Activated B cell treated with CpG ODN at 0.5 μM for 24 hours (primary cell): ENCODE measurements at regions not wholly inside any gene's neighbourhood (a gene's known extent, or its start where the extent isn't known, plus 50 kb on each side); places are given as distances from the start of the nearest gene placed in this dataset.

Source experiments
- ATAC-seq: fragments of 200-7000 bp; cut with Tn5 transposase; one replicate; pipeline ENCODE4 v1.10.0; 2021; ENCODE audit warnings: low read depth, mild to moderate bottlenecking, moderate library complexity
- CTCF ChIA-PET: fragments of 350-600 bp; sonication (Branson Sonifier 250); formaldehyde crosslinking; loops from one replicate; lab custom pipeline; 2021; ENCODE audit warnings: antibody characterized with exemption; lab: Charles Lee
- POLR2A ChIA-PET: fragments of 350-600 bp; sonication (Branson Sonifier 250); formaldehyde crosslinking; loops from one replicate; lab custom pipeline; 2021; ENCODE audit warnings: antibody characterized with exemption; lab: Charles Lee
- DNase-seq: peaks from one replicate; pipeline ENCODE4 v3.0.0; 2022
- H3K27ac Mint-ChIP-seq: one replicate; pipeline ENCODE4 v1.8.0; 2020; ENCODE audit warnings: mixed read lengths
- H3K27me3 Mint-ChIP-seq: one replicate; pipeline ENCODE4 v1.8.0; 2021; ENCODE audit warnings: mixed read lengths
- H3K36me3 Mint-ChIP-seq: one replicate; pipeline ENCODE4 v1.8.0; 2021; ENCODE audit warnings: low read depth, mixed read lengths
- H3K4me1 Mint-ChIP-seq: one replicate; pipeline ENCODE4 v1.8.0; 2021; ENCODE audit warnings: mixed read lengths
- H3K4me3 Mint-ChIP-seq: one replicate; pipeline ENCODE4 v1.8.0; 2020; ENCODE audit warnings: mild to moderate bottlenecking, mixed read lengths
- H3K9me3 Mint-ChIP-seq: one replicate; pipeline ENCODE4 v1.8.0; 2020; ENCODE audit warnings: mixed read lengths
- CTCF ChIP-seq: fragments of 200-600 bp; IDR thresholded peaks from one replicate; pipeline ENCODE4 v1.8.0; 2022; ENCODE audit warnings: antibody characterized with exemption, mild to moderate bottlenecking
- intact Hi-C: fragments of 100-400 bp; cut with micrococcal nuclease; formaldehyde crosslinking; loops from one replicate; pipeline ENCODE4 v1.15.1; 2024

GRCh38 chr13:34159946-34160345 lies 342.0 kb downstream of the RFC3 start:
- Mint-ChIP-seq H3K36me3 (no peaks in the 10 kb centered on the region), H3K27me3 (peaks cover 3% of the 10 kb centered on the region), H3K4me1 (peaks cover 10% of the 10 kb centered on the region), H3K9me3 (no peaks in the 10 kb centered on the region), H3K27ac (no peak overlapping the region), H3K4me3 (no peak overlapping the region)
- ATAC-seq (no peak), DNase-seq (no peak)
- intact Hi-C loops, result no loop called here
- ChIA-PET CTCF (interaction anchor here (0.6 kb wide), 1 partner anchor 1514 kb away, joined by 4 read pairs; no protein-coding TSS in a partner anchor), POLR2A (no interaction called here)
- no peak for TF ChIP-seq CTCF

GRCh38 chr13:34161931-34162543 lies 344.1 kb downstream of the RFC3 start:
- ATAC-seq (no peak), DNase-seq (no peak)
- no peak overlapping the region for H3K4me3 Mint-ChIP-seq
- TF ChIP-seq CTCF, result no peak
- no peak overlapping the region for H3K27ac Mint-ChIP-seq
- no peaks in the 10 kb centered on the region for H3K9me3 Mint-ChIP-seq
- POLR2A ChIA-PET, result no interaction called here
- peaks cover 3% of the 10 kb centered on the region for H3K27me3 Mint-ChIP-seq
- H3K4me1 Mint-ChIP-seq, result peaks cover 4% of the 10 kb centered on the region
- CTCF ChIA-PET, result no interaction called here
- no peaks in the 10 kb centered on the region for H3K36me3 Mint-ChIP-seq
- intact Hi-C loops, result no loop called here

- Mint-ChIP-seq H3K27ac (no peak overlapping the region), H3K4me1 (no peaks in the 10 kb centered on the region), H3K27me3 (peaks cover 3% of the 10 kb centered on the region), H3K36me3 (no peaks in the 10 kb centered on the region), H3K4me3 (no peak overlapping the region), H3K9me3 (no peaks in the 10 kb centered on the region)
- POLR2A ChIA-PET, result no interaction called here
- CTCF ChIA-PET, result no interaction called here
- no peak for TF ChIP-seq CTCF
- DNase-seq (no peak), ATAC-seq (no peak)
- intact Hi-C loops, result no loop called here
Observed at GRCh38 chr13:34162544-34162933, 344.6 kb downstream of the RFC3 start.

- no peak overlapping the region for H3K27ac Mint-ChIP-seq
- H3K9me3 Mint-ChIP-seq, result no peaks in the 10 kb centered on the region
- H3K4me3 Mint-ChIP-seq, result no peak overlapping the region
- no peak for TF ChIP-seq CTCF
- ChIA-PET CTCF (no interaction called here), POLR2A (no interaction called here)
- ATAC-seq (no peak), DNase-seq (no peak)
- intact Hi-C loops, result no loop called here
- no peaks in the 10 kb centered on the region for H3K4me1 Mint-ChIP-seq
- no peaks in the 10 kb centered on the region for H3K36me3 Mint-ChIP-seq
- peaks cover 3% of the 10 kb centered on the region for H3K27me3 Mint-ChIP-seq
Observed at GRCh38 chr13:34164582-34164981, 346.6 kb downstream of the RFC3 start.

- no peak for DNase-seq
- TF ChIP-seq CTCF, result no peak
- Mint-ChIP-seq H3K27ac (no peak overlapping the region), H3K9me3 (no peaks in the 10 kb centered on the region), H3K4me3 (no peak overlapping the region), H3K27me3 (no peaks in the 10 kb centered on the region), H3K4me1 (no peaks in the 10 kb centered on the region), H3K36me3 (no peaks in the 10 kb centered on the region)
- intact Hi-C loops, result no loop called here
- ATAC-seq, result no peak
- ChIA-PET POLR2A (no interaction called here), CTCF (no interaction called here)
Observed at GRCh38 chr13:34165158-34165557, 347.2 kb downstream of the RFC3 start.
